Effector CD4-positive, alpha-beta T cell (primary cell): ENCODE measurements at regions not wholly inside any gene's neighbourhood (a gene's known extent, or its start where the extent isn't known, plus 50 kb on each side); places are given as distances from the start of the nearest gene placed in this dataset.
"Not testable (repeated sequence)": the region's sequence is repeated elsewhere in the genome, so short reads cannot be mapped to it uniquely, and the experiment has no call there.

Experiments used
- DNase-seq: peaks from one replicate; pipeline ENCODE4 v3.0.0-alpha.2; 2020

GRCh38 chr15:77944002-77944867 lies 133.3 kb downstream of the TBC1D2B start:
- DNase-seq, result peak; percentile 9

DNA sequence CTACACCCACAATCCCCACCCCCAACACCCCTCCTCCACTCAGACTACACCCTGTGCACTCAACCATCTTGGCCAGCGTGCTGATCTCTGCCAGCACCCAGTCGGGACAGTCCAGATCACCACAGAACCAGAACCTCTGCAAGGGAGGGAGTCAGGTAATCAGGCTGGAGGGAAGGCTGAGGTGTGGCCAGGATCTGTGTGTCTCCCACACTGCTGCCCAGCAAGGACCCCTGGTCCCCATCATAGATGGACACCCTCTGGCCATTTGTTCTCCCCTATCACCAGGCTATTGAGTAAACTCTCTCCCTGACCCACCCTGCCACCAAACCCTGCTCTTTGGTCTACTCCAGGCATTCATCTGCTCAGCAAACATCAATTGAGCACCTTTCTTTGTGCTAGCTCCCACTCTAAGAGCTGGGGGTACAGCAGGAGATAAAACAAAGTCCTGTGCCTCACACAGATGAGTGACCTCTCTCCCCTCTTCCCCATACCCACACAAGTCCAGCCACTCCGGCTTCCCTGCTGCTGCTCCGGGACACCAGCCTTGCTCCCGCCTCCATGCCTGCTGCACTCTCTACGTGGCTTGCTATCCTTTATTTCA lies 134.8 kb downstream of the TBC1D2B start:
- no peak for DNase-seq

DNA sequence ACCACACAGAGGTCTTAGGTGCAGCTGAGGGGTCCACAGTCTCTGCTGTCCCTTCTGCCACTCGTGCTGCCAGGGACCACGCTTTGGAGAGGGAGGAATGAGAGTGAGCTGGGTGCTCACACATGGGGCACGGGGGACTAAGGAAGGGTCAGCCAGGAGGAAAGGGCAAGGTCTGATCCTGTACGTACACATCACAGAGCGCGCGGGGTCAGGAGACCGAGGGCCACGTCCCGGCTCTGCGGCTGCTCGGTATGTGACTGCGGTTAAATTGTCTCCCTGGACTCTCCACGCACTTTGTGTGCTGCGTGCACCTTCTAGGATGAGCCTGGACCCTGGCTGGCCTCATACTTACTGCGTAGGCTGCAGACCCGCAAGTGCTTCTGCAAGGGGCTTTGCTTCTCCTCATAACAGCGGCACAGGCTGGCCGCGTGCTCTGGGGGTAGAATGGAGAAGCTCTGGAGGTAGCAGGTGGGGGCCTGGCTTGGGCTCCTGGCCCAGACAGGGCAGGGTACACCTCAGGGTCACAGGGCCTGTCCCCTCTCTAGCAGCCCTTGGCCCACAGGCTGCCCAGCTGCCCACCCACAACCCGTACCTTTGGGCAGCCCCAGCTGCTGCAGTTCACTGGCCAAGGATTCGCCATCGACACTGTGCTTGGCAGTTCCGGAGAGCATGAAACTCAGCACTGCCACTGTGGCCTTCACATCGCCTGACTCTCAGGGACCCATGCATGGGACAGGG lies 136.3 kb downstream of the TBC1D2B start:
- DNase-seq, result not testable (repeated sequence)

DNA sequence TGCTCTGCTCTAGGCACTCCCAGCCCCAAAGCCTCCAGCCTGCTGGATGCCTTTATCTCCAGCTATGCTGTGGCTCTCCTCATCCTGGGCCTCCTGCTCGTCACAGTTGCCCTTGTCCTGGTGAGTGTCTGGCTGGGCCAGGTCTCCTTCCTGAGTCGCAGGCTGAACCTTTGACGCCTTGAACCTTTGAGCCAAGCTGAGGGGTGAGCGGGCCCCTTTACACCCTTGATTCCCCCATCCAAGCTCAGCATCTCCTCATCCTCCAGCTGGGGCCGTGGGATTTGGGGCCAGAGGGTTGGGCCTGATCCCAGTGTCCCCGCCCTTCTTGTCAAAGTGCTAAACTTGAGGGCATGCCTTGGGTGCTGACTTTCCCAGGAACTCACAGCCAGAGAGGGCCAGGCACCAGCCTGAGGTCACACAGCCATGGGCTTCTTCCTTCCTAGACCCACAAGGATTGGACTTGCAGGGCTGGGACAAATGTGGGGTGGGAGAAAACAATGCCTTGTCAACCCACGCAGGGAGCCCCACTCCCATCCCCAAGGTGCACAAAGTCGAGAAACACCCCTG lies 137.0 kb downstream of the TBC1D2B start:
- DNase-seq, result no peak

GRCh38 chr15:77939851-77940250 lies 137.7 kb downstream of the TBC1D2B start:
- DNase-seq, result no peak

DNA sequence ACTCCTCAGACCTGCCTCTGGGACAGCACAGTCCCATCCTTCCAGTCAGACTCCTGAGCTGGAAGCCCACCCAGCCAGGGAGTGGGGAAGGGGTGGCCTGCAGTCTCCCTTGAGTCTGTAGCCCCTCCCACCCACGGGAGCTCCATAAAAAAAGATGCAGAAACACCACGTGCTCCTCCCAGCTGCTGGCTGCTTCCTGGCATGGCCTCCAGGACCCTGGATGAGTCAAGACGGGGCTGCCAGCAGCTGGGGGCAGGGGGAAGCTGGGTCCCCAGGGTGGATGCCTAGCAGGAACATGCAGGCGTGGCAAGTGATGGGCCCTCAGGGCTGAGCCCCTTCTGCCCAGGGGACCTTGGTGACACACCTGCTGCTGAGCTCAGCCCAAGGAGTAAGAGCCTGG lies 138.5 kb downstream of the TBC1D2B start:
- DNase-seq, result not testable (repeated sequence)

GRCh38 chr15:77938546-77938945 lies 139.0 kb downstream of the TBC1D2B start:
- not testable (repeated sequence) for DNase-seq

DNA sequence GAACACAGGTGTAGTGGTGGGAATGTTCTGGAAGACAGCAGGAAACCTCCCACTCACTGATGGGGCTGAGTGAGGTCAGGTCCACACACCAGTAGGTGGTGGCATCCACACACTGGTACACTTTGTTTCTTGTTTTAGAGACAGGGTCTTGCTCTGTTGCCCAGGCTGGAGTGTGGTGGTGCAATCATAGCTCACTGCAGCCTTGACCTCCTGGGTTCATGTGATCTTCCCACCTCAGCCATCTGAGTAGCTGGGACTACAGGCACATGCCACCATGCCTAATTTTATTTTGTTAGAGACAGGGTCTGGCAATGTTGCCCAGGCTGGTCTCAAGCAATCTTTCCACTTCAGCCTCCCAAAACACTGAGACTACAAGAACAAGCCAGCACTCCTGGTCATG lies 140.9 kb downstream of the TBC1D2B start:
- not testable (repeated sequence) for DNase-seq

DNA sequence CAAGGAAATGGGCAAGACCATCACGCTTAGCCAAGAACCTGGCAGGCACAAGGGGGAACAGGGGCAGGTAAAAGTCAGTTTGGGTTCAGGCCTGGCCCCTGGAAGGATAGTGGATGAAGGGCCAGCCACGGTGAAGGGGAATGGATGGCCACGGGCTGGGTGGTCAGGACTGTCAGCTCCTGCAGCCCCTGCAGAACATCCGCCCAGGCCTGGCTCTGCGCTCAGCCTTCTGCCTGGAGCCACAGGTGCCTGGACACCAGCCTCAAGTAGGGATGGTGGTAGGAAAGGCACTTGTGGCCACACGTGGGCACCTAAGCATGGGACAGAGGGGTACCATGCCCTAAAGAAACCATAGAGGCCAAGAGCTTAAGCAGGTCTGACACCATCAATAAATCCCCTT lies 143.0 kb downstream of the TBC1D2B start:
- DNase-seq, result not testable (repeated sequence)

- DNase-seq, result not testable (repeated sequence)
Observed at GRCh38 chr15:77930907-77931306, 146.6 kb downstream of the TBC1D2B start.

DNA sequence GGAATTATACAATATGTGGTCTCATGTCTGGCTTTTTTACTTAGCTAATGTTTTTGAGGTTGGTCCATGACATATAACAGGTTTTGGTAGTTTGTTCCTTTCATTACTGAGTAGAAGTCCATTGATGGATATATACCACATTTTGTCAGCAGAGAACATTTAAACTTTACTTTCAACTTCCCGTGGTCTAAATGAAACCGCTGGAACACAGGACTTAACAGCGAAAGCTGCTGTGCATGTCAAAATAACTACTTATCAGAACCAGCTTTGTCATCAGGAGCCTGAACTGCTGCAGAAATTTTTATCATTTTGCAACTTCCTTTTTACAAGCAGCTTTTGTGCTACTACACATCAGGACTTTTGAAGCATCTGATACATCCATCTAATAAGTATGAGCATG lies 147.0 kb downstream of the TBC1D2B start:
- DNase-seq, result not testable (repeated sequence)

GRCh38 chr15:77926789-77927188 lies 150.7 kb downstream of the TBC1D2B start:
- DNase-seq, result not testable (repeated sequence)

GRCh38 chr15:77926296-77926695 lies 151.2 kb downstream of the TBC1D2B start:
- not testable (repeated sequence) for DNase-seq

DNA sequence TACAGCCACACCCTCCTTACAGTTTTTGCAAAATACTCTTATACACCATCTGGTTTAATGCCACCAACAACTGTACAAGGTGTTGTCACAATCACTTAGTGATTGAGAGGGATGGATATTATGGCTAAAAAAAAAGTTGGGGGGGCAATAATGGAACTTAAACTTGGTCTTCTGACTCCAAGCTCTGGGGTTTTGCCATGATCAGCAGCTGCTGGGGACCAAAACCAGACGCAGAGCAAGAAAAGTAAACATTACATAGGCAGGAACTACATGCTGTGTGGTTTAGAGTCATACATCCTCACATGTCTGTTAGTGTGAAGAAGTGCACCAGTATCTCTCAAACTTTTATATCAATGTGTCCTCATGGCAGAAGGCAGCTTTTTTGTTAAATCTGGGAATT lies 152.4 kb downstream of the TBC1D2B start:
- DNase-seq, result not testable (repeated sequence)

- DNase-seq, result no peak
Observed at GRCh38 chr15:77921664-77922063, 155.8 kb downstream of the TBC1D2B start.

DNA sequence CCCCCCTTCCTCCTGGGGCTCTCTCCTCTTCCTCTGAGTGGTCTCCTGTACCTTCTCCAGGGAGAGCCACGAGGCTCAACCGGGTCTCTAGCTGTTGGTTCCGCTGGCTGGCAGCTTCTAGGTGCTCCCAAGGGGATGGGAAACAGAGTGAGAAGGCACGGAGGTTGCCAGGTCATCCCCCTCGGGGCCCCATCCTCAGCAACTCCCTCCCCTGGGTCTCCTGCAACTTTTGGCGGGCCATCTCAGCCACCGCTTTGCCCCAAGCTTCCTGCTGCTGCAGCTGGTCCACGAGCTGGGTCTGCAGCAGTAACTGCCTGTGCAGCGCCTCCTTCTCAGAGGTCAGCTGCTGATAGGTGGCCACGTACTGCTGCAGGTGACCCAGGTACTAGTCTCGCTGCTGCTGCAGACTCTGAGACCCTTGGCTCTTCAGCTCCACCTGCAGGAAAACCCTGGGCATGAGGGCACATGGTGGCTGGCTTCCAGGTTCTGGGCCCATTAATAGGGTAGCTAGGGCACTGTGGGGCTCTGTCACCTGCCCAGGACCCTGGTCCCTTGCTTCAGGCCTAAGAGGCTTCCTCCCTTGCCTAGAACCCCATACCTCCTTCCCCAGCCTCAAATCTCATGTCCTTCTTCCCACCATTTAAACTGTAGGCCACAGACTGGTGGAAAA lies 160.4 kb downstream of the TBC1D2B start:
- not testable (repeated sequence) for DNase-seq

- not testable (repeated sequence) for DNase-seq
Observed at GRCh38 chr15:77915961-77916330, 161.6 kb downstream of the TBC1D2B start.

DNA sequence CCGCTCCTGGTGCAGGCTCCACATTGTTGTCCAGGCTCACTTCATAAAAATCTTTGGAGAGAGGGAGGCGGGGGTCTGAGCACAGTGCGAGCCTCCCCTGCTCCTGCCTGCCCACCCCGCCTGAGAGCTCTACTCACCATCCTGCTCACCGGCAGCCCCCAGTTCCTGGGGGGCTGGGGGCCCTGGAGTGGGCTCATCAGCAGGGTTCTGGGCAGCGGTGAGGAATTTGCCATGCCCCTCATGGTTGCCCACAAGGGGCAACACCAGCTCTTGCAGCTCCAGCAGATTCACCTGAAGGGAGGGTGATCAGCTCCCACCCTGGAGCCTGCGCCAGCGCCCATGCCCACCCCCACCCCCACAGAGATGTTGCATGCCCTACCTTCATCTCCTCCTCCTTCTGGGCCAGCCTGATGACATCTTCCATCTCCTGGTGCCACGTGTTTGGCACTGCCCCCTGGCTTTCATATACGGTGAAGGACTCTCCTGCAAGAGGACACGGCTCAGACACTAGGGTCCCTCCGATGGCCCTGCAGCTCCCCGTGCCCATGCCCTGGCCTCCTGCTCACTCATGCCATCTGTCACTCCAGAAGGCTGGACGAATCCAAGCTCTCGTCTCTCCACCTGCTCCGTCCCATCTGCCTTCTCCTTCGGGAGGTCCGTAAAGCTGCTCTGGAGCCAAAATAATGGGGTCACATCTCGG lies 162.1 kb downstream of the TBC1D2B start:
- no peak for DNase-seq

DNA sequence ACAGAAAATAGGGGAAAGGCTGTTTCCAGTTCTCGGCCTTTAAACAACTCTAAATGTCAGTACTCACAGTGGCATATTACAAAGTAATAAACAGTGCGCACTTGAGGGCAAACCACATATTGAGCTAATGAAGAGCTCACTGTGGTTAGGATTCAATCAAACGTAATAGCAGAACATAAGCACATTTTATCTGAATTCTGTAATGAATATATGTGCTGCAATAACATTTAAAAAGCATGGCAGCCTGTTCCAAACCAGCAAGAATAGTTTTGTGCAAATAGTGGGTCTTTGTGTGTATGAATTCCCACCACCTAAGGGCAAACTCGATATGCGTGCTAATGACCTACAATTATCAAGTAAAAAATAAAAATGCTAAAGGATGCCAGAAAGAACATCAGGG lies 163.0 kb downstream of the TBC1D2B start:
- not testable (repeated sequence) for DNase-seq

GRCh38 chr15:77910030-77910911 lies 167.2 kb downstream of the TBC1D2B start:
- DNase-seq, result peak; percentile 64
